SK-N-SH (cell line): ENCODE measurements at regions not wholly inside any gene's neighbourhood (a gene's known extent, or its start where the extent isn't known, plus 50 kb on each side); places are given as distances from the start of the nearest gene placed in this dataset.

Experiments
- CTCF ChIA-PET: fragments of 300-600, 350-600 bp; formaldehyde crosslinking; extraction: SDS; loops from one replicate; lab custom pipeline; 2021; lab: Yijun Ruan, JAX
- POLR2A ChIA-PET: fragments of 350-600 bp; sonication (Branson Sonifier 250); formaldehyde crosslinking; extraction: SDS; loops from one replicate; lab custom pipeline; 2020; ENCODE audit warnings: antibody characterized with exemption, inconsistent platforms; lab: Yijun Ruan, JAX
- DNase-seq: peaks from one replicate; pipeline ENCODE4 v3.0.0; 2012
- H2AFZ ChIP-seq: fragments of 200-600 bp; sonication (generic); 2 replicates; pipeline ENCODE4 v1.8.1; 2016; ENCODE audit warnings: antibody characterized with exemption, mild to moderate bottlenecking, low read depth
- H3F3A ChIP-seq: fragments of 200-600 bp; sonication (generic); replicated peaks from 2 replicates; pipeline ENCODE3; 2016; ENCODE audit warnings: antibody characterized with exemption, mild to moderate bottlenecking; ENCODE audit not compliant: insufficient read depth
- H3K27ac ChIP-seq, 2 experiments: fragments of 200-500 bp in 1 of 2; fragments of 200-600 bp in 1 of 2; sonication (Bioruptor generic) in 1 of 2; sonication (generic), shearing (Covaris generic) in 1 of 2; 2 replicates each; pipeline versions ENCODE4 v1.5.1 to v1.6.1; 2014 to 2016; ENCODE audit warnings: low read depth in 2 of 2, inconsistent platforms in 1 of 2, low read length in 1 of 2, mild to moderate bottlenecking in 1 of 2, mixed read lengths in 1 of 2
- H3K27me3 ChIP-seq: fragments of 200-600 bp; sonication (generic), shearing (Covaris generic); 2 replicates; pipeline ENCODE4 v1.6.1; 2016; ENCODE audit warnings: mixed run types; ENCODE audit not compliant: insufficient read depth
- H3K36me3 ChIP-seq, 2 experiments: fragments of 200-500 bp in 1 of 2; fragments of 200-600 bp in 1 of 2; sonication (Bioruptor generic) in 1 of 2; sonication (generic) in 1 of 2; replicated peaks in 1 of 2; 2 replicates each; pipeline versions ENCODE3 to v1.5.1; 2014 to 2016; ENCODE audit warnings: low read length in 1 of 2, mild to moderate bottlenecking in 1 of 2; ENCODE audit not compliant: insufficient read depth in 2 of 2, control insufficient read depth in 1 of 2
- H3K4me1 ChIP-seq, 2 experiments: fragments of 200-500 bp in 1 of 2; fragments of 200-600 bp in 1 of 2; sonication (Bioruptor generic) in 1 of 2; sonication (generic), shearing (Covaris generic) in 1 of 2; 2 replicates each; pipeline versions ENCODE4 v1.5.1 to v1.6.1; 2014 to 2016; ENCODE audit warnings: low read depth in 1 of 2, low read length in 1 of 2, mixed run types in 1 of 2; ENCODE audit not compliant: insufficient read depth in 2 of 2, control insufficient read depth in 1 of 2
- H3K4me2 ChIP-seq: fragments of 200-600 bp; sonication (generic), shearing (Covaris generic); 2 replicates; pipeline ENCODE4 v1.6.1; 2017; ENCODE audit warnings: mixed run types
- H3K4me3 ChIP-seq, 2 experiments: fragments of 200-500 bp in 1 of 2; fragments of 200-600 bp in 1 of 2; sonication (Bioruptor generic) in 1 of 2; sonication (generic), shearing (Covaris generic) in 1 of 2; 2 replicates each; pipeline versions ENCODE4 v1.5.1 to v1.8.1; 2014 to 2016; ENCODE audit warnings: low read depth in 2 of 2, inconsistent platforms in 1 of 2, low read length in 1 of 2, mild to moderate bottlenecking in 1 of 2, mixed read lengths in 1 of 2, moderate library complexity in 1 of 2
- H3K79me2 ChIP-seq: fragments of 200-600 bp; sonication (generic); 2 replicates; pipeline ENCODE4 v1.8.1; 2017; ENCODE audit warnings: mild to moderate bottlenecking; ENCODE audit not compliant: insufficient read depth
- H3K9ac ChIP-seq: fragments of 200-600 bp; sonication (generic); 2 replicates; pipeline ENCODE4 v1.6.1; 2017; ENCODE audit warnings: mixed run types
- H3K9me2 ChIP-seq: fragments of 200-600 bp; sonication (generic); 2 replicates; pipeline ENCODE4 v1.6.1; 2017; ENCODE audit warnings: mixed run types
- H3K9me3 ChIP-seq: fragments of 200-600 bp; sonication (generic); 2 replicates; pipeline ENCODE4 v1.6.1; 2017; ENCODE audit warnings: mixed run types, mild to moderate bottlenecking, moderate library complexity
- H4K20me1 ChIP-seq: fragments of 200-600 bp; sonication (generic); 2 replicates; pipeline ENCODE4 v1.6.1; 2017; ENCODE audit warnings: mild to moderate bottlenecking, mixed run types; ENCODE audit not compliant: insufficient read depth
- ELF1 ChIP-seq: IDR thresholded peaks from 2 replicates; pipeline ENCODE4 v1.4.0; 2012
- EP300 ChIP-seq, 2 experiments: IDR thresholded peaks; 2 replicates each; pipeline versions ENCODE4 v1.4.0 to v1.6.1; 2012; ENCODE audit warnings: borderline replicate concordance in 1 of 2, low read depth in 1 of 2, low read length in 1 of 2
- EZH2phosphoT487 ChIP-seq: fragments of 200-600 bp; sonication (generic); IDR thresholded peaks from 2 replicates; pipeline ENCODE4 v1.6.1; 2017; ENCODE audit warnings: low read depth, mixed run types, mild to moderate bottlenecking, antibody characterized with exemption, moderate library complexity, borderline replicate concordance
- FOSL2 ChIP-seq: IDR thresholded peaks from 2 replicates; pipeline ENCODE4 v1.4.0; 2012; ENCODE audit warnings: low read depth, mild to moderate bottlenecking, moderate library complexity, borderline replicate concordance
- GABPA ChIP-seq: IDR thresholded peaks from 2 replicates; pipeline ENCODE4 v1.4.0; 2012; ENCODE audit warnings: low read depth, mild to moderate bottlenecking
- GATA2 ChIP-seq: sonication (generic); formaldehyde crosslinking; IDR thresholded peaks from 2 replicates; pipeline ENCODE4 v1.5.0; 2020; ENCODE audit warnings: mild to moderate bottlenecking, missing genetic modification reagents
- IRF3 ChIP-seq: fragments of 150-350 bp; IDR thresholded peaks from 2 replicates; pipeline ENCODE4 v1.6.1; 2016; ENCODE audit warnings: mild to moderate bottlenecking, low read depth, low read length
- JUND ChIP-seq: IDR thresholded peaks from 2 replicates; pipeline ENCODE4 v1.4.0; 2012
- MXI1 ChIP-seq: IDR thresholded peaks from 2 replicates; pipeline ENCODE4 v1.6.1; 2012; ENCODE audit warnings: mild to moderate bottlenecking, low read depth, low read length, improper control_type of control experiment
- NRF1 ChIP-seq: IDR thresholded peaks from 2 replicates; pipeline ENCODE4 v1.6.1; 2012; ENCODE audit warnings: low read depth, mild to moderate bottlenecking, low read length
- POLR2AphosphoS5 ChIP-seq: IDR thresholded peaks from 2 replicates; pipeline ENCODE4 v1.6.1; 2012; ENCODE audit warnings: low read depth, low read length
- REST ChIP-seq: IDR thresholded peaks from 2 replicates; pipeline ENCODE4 v1.6.1; 2012; ENCODE audit warnings: mild to moderate bottlenecking, low read depth, low read length, moderate library complexity
- RFX5 ChIP-seq: IDR thresholded peaks from 2 replicates; pipeline ENCODE4 v1.6.1; 2012; ENCODE audit warnings: mild to moderate bottlenecking, improper control_type of control experiment, low read length
- RXRA ChIP-seq: IDR thresholded peaks from 2 replicates; pipeline ENCODE4 v1.4.0; 2012; ENCODE audit warnings: low read depth, mild to moderate bottlenecking, borderline replicate concordance
- SIN3A ChIP-seq: IDR thresholded peaks from 2 replicates; pipeline ENCODE4 v1.6.1; 2012; ENCODE audit warnings: low read depth, mild to moderate bottlenecking, low read length, moderate library complexity, borderline replicate concordance
- SMC3 ChIP-seq: IDR thresholded peaks from 2 replicates; pipeline ENCODE4 v1.6.1; 2012; ENCODE audit warnings: low read depth, low read length, improper control_type of control experiment
- TCF12 ChIP-seq: IDR thresholded peaks from 2 replicates; pipeline ENCODE4 v1.4.0; 2012
- TEAD4 ChIP-seq: IDR thresholded peaks from 2 replicates; pipeline ENCODE4 v1.4.0; 2012; ENCODE audit warnings: mild to moderate bottlenecking, borderline replicate concordance; ENCODE audit not compliant: insufficient read depth
- USF2 ChIP-seq: fragments of 150-350 bp; IDR thresholded peaks from 2 replicates; pipeline ENCODE4 v1.6.1; 2017; ENCODE audit warnings: antibody characterized with exemption, low read length, low read depth, borderline replicate concordance
- ZBTB33 ChIP-seq: IDR thresholded peaks from 2 replicates; pipeline ENCODE4 v1.4.0; 2012; ENCODE audit warnings: low read depth, borderline replicate concordance
- WGBS: methylation state at CpG from one replicate; pipeline ENCODE4 v1.1.6; 2017; ENCODE audit warnings: low lambda C conversion rate; 5-methylcytosine and 5-hydroxymethylcytosine counted together

GRCh38 chr10:24136070-24136469 is 72.9 kb upstream of the KIAA1217 start (continued):
- TF ChIP-seq EZH2phosphoT487 (no peak), NRF1 (no peak), JUND (peak; percentile 58), SIN3A (no peak), GABPA (no peak)

- Histone ChIP-seq H3F3A (peaks cover 4% of the 10 kb centered on the region), H3K4me1 (no peaks in the 10 kb centered on the region; a peak in 1 of 4 replicates), H3K4me3 (no peak overlapping the region), H3K36me3 (no peaks in the 10 kb centered on the region), H3K9me3 (no peaks in the 10 kb centered on the region), H3K9ac (no peak overlapping the region), H4K20me1 (no peaks in the 10 kb centered on the region), H3K79me2 (no peaks in the 10 kb centered on the region), H2AFZ (no peak overlapping the region), H3K27ac (no peak overlapping the region), H3K4me2 (no peak overlapping the region), H3K27me3 (no peaks in the 10 kb centered on the region), H3K9me2 (no peaks in the 10 kb centered on the region)
- TF ChIP-seq IRF3: no peak
- TF ChIP-seq MXI1: no peak
- no peak for TF ChIP-seq GATA2 (CRISPR knock-in tag)
- TF ChIP-seq TEAD4: no peak
- TF ChIP-seq EZH2phosphoT487: no peak
- no peak for TF ChIP-seq GABPA
- no peak for TF ChIP-seq USF2
- TF ChIP-seq POLR2AphosphoS5: no peak
- TF ChIP-seq RXRA: no peak
- TF ChIP-seq SIN3A: no peak
- TF ChIP-seq ZBTB33: no peak
- no peak for TF ChIP-seq TCF12
- no peak for TF ChIP-seq SMC3
- TF ChIP-seq FOSL2: no peak
- TF ChIP-seq ELF1: no peak
- no peak for TF ChIP-seq REST
- TF ChIP-seq EP300 (IDR thresholded peaks at IDR 0.05; ENCODE audit: borderline replicate concordance in 1 of 2, low read depth in 1 of 2, low read length in 1 of 2): no peak
- TF ChIP-seq RFX5: no peak
- ChIA-PET POLR2A (no interaction called here), CTCF (no interaction called here)
- 62% methylated on average over 6 of the region's 6 CpGs for WGBS
- no peak for DNase-seq
Measured at GRCh38 chr10:24147321-24147720, 61.6 kb upstream of the KIAA1217 start.
